CD4-positive, alpha-beta T cell treated with Interleukin-2 at 100 ng/mL for 4 hours (primary cell): ENCODE measurements at regions not wholly inside any gene's neighbourhood (a gene's known extent, or its start where the extent isn't known, plus 50 kb on each side); places are given as distances from the start of the nearest gene placed in this dataset.

Source experiments
- DNase-seq: peaks from one replicate; pipeline ENCODE4 v3.0.0-alpha.2; 2020; ENCODE audit warnings: low spot score

DNA sequence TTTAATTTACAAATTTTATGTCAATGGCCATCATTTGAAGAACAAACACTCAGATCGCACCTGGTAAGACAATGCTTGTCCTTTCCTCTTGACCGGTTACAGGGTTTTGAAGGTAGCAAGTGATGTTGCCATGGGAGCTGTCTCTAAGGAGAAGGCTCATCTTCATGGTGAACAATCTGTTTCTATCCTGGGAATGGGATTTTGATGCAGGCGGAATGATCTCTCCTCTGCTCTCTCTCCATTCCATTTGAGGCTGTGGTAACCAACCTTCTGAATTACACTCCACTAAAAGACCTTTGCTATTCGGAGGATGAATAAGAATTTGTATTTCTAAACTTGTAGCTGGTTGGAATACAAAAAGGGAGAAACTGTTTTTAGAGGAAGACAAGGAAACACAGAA, 57.9 kb upstream of the SLC5A9 start:
- DNase-seq: no peak

- no peak for DNase-seq
Measured at GRCh38 chr1:48160486-48161132, 61.9 kb upstream of the SLC5A9 start.

DNA sequence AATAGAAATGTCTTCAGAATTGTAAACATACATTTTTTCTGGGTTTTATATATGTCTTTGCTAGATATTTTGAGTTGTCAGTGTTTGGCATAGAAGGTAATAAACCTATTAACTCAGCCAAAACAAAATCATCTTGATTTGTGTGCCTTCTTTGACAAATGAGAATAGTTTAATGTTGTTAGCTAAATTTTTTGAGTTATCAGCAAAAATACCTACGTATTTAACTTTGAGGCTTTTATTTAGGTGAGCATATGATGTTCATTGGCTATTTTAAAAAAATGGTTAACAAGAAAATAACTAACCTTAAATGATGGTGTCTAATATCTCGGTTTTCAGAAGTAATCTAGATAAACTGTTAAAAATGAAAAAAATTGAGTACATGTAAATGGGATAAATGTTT, 83.2 kb upstream of the SLC5A9 start:
- no peak for DNase-seq

DNA sequence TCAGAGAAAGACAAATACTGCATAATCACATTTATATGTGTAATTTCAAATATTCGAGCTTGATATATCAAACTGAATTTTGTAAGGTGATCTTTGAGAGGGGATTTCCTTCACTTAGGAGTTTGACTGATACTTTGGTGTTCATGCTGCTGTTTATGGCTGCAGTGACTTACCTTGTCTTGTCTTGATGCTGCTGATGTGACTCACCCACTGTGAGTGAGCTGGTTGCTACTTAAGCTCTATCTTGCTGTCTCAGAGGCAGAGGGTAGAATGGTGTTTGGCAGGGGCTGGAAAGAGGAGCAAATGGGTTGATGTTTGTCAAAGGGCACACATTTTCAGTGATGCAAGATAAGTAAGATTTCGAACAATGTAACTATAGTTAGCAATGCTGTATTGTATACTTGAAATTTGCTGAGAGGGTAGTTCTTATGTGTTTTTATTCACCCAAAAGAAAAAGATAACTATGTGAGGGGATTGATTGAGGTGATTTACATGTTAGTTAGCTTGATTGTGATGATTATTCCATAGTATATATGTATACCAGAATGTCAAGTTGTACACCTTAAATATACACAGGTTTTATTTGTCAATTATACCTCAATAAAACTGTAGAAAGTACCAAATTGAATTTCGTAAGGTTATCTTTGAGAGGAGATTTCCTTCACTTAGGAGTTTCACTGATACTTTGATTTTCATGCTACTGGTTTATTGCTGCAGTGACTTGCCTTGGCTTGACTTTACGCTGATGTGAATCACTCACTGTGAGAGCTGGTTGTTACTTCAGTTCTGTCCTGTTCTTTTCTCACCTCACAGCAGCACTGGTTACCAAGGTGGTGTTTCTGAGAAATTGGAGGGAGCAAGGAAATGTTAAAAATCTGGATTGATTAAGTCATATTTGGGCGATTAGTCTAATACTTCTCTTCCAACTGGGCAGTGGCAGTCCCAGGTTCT, 94.5 kb upstream of the SLC5A9 start:
- DNase-seq: no peak

DNA sequence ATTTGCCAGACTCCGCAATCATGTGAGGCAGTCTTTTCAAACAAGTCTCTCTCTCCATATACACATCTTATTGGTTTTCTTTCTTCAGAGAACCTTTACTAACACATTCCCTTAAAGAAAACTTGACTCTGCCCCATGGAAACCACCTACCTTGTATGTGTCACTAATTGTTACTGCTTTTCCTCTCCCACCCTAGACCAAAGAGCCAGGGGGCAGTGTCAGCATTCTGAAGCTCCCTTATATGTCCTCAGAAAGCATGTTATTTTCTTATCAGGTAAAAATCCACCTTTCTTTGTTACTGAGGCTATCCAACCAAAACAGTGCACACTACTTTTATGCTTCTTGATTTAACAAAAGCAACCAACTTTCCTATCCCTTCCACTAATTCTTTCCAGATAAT, 98.9 kb upstream of the SLC5A9 start:
- DNase-seq: no peak

DNA sequence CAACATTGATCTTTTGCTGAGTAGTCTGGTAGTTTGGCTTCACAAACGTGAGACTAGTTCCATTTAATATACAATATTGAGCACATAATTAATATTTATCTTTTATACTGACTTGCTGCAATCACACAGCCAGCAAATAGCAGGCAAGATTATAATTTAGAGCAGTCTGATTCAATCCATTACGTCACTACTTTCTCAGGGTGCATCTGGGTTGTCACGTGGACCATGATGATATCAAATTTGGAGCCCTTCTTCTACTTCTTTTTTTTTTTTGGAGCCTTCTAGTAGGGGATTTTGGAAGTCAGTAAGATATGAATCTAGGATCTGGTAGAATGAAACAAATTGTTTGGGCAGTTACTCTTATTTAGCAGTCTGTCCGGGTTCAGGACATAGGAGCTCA, 100.6 kb upstream of the SLC5A9 start:
- no peak for DNase-seq

DNA sequence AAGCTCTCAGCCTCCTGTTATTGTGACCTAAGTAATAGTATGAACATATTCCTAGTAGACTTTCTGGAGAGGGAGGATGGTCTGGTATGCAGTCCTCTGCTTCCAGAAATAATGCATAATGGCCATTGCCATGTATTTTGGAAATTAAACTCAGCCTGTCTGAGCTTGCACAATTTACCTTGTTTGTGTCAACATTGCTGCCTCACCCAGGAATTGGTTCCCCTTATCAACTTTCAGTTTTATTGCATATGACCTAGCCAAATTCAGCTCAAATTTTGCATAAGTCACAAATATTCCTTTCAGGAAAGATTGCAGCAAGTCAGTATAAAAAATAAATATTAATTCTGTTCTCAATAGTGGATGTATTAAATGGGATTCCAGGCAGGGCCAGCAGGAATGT, 101.9 kb upstream of the SLC5A9 start:
- no peak for DNase-seq

DNA sequence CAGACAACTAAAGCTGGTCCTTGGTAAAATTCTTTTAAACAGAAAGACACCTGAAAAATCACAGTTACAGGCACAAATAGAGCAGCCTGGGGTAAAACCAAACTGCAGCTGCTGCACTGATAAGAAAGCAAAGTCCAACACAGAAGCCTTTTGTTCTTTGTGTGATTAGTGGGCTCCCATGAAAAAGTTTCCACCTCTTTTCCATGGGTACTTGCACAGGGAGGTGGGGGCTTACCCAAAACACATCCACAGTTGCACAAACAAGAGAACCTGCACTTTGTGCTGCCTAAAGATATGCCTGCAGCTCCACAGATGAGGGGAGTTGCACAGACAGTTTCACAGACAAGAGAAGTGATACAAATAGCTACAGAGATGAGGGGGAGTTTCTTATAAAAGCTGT, 106.7 kb upstream of the SLC5A9 start:
- DNase-seq: no peak

DNA sequence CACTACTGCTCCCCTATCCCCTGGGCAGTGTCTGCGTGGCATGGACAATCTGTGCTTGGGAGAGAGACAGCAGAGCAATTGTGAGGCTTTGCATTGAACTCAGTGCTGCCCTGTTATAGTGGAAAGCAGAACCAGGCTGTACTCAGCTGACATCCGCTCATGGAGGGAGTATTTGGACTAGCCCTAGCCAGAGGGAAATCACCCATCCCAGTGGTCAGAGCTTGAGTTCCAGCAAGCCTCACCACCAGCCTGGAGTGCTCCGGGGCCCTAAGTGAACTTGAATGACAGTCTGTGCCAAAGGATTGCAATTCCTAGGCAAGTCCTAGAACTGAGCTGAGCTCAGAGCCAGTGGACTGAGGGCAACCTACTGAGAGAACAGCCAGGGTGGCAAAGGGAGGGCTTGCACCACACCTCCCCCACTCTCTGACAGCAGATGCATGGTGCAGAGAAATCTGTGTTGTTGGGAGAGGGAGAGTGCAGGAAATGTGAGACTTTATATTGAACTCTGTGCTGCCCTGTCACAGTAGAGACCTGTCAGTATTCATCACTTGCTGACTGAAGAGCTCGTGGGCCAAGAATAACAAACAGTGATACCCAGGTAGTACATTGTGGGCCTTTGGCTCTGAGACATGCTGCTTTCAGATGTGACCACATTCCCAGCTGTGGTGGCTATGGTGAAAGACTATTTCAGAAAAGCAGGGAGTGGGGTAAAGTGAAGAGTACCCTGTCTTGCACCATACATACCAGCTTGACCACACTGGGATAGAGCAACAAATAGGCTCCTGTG, 107.7 kb upstream of the SLC5A9 start:
- DNase-seq: no peak

GRCh38 chr1:48109390-48110013, 112.3 kb upstream of the TRABD2B start:
- peak; percentile 12 for DNase-seq

DNA sequence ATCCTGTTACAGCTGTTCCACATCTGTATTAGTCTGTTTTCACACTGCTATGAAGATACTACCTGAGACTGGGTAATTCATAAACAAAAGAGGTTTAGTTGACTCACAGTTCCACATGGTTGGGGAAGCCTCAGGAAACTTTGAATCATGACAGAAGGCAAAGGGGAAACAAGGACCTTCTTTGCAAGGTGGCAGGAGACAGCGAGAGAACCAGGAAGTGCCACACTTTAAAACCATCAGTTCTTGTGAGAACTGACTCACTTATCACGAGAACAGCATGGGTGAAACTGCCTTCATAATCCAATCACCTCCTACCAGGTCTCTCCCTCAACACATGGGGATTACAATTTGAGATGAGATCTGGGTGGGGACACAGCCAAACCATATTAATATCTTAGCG, 110.3 kb upstream of the TRABD2B start:
- DNase-seq: no peak

DNA sequence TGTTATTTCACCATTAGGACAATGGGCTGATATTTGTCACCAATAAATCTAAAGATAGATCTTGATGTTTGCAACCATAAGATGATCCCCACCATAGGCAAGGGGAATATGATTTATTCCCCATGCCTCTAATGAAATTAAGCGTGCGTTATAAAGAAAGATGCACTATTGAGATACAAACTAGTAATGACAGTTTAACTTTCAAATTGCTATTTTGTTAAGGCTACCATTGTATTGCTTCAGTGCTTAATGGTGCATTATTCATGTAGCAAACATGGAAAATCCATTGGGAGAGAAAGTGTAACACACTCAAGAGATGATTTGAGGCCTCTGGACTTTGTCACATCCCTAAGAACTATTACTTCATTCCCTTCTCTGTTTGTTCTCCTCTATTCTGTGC, 108.9 kb upstream of the TRABD2B start:
- no peak for DNase-seq

DNA sequence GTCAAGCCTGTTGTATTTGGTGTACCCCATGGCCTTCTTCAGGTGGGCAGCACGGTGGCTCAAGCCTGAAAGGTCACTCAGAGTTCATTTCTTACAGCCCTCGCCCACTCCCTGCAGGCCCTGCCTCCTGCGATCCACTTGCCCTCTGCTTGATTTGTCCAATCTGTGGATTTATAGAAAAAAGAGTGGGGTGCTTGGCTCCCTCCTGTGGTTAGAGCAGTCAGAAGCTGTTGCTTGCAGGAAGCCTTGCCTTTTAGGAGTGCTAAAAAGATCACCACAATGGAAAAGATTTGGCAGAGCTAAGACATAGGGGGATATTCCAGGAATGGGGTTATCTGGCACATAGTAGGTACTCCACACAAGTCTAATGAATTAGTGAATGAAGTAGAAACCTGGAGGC, 108.0 kb upstream of the TRABD2B start:
- DNase-seq: no peak

DNA sequence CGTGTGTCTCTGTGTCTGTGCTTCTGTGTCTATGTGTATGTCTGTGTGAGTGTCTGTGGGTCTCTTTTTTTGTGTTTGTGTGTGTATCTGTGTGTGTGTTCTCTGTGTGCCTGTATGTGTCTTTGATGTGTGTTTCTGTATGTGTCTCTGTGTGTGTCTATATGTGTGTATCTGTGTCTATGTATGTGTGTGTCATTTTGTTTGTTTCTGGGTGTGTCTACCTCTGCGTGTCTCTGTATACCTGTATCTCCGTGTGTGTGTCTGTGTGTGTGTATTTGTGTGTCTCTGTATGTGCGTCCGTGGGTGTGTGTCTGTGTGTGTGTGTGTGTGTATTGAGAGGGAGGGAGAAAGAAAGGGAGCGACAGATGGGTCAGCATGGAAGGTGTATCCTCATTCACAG, 106.3 kb upstream of the TRABD2B start:
- no peak for DNase-seq

DNA sequence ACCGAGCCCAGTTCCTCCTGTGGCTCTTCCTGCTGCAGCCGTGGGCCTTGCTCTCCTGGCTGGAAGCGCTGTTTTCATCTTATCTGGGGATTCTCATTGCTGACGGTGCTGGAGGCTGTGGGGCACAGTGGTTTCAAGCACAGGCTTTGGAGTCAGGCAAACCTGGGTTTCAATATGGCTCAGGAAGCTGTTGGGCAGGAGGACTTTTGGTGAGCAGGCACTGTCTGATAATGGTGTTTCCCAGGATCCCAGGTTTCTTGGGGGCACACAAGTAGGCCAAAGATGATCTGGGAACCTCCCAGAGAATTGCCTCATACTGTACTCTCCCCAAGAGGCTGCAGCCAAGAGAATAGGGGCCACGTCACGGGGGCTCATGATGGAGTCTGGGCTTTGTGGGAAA, 105.6 kb upstream of the TRABD2B start:
- no peak for DNase-seq

DNA sequence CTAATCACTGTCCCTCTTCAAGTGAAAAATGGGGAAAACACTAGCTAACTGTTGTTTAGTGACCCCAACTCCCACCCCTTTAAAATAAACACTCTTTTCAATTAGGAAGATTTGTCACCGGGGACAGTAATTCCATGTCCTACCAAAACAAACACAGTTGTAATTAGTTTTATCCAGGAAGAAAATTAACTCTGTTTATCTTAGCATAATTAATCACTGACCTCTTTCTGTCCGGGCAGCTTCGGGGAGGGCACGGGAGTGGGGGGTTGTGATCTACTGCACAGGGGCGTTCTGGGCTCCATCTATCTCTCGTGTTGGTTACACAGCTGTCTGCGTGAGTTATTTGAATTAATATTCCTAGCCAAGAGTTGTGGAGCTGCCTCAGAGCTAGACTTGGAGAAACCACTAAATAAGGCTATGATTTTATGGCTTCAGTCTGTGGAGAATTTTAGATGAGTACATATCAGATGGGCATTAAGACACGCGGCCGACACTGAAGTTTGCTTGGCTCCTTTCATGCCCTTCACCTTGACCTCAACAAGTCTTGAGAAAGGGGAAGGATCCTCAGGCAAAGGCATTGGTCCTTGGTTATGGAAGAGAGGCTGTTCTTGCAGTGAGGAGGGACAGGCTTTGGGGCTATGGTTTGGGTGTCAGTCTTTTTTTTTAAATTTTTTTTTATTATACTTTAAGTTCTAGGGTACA, 102.0 kb upstream of the TRABD2B start:
- DNase-seq: no peak

- DNase-seq: peak; percentile 61
Measured at GRCh38 chr1:48093696-48094528, 96.7 kb upstream of the TRABD2B start.

- DNase-seq: no peak
Measured at GRCh38 chr1:48093147-48093546, 96.0 kb upstream of the TRABD2B start.

DNA sequence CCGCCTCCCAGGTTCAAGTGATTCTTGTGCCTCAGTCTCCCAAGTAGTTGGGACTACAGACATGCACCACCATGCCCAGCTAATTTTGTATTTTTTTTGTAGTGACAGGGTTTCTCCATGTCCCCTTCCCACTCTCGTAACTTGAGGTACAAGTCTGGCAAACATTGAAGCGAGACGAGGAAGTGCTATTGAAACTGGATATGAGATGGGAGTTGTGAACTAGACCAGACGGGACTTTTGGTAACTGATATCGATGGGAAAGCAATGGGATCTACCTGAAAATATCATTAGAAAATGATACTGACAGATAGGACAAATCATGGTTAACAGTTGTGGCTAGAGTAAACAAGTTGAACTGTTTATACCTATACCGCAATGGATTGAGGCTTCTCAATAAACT, 95.2 kb upstream of the TRABD2B start:
- no peak for DNase-seq

- DNase-seq: no peak
Measured at GRCh38 chr1:48089356-48089891, 92.2 kb upstream of the TRABD2B start.

DNA sequence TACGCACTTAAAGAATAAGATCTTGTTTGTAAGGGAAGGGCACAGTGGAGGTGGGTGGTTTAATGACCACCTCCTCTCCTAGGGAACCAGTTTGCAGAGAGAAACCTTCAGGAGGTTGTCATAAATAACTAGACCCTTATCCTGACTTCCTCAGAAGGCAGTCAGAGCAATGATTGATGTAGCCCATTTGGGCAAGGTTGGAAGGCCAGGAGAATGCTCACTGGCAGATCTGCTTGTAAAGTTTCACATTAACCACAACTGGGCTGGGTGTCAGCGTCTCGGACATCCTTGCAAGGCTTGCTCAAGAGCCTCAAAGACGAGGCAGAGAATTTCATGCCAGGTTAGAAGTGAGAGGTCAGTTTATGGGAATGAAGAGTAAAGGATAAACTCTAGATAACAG, 87.6 kb upstream of the TRABD2B start:
- no peak for DNase-seq
